Activated naive CD4-positive, alpha-beta T cell treated with anti-CD3 and anti-CD28 coated beads, Interleukin-2, amount 10 ng/mL, durations not matched to agents 7 days and 5 days (primary cell): ENCODE measurements at regions not wholly inside any gene's neighbourhood (a gene's known extent, or its start where the extent isn't known, plus 50 kb on each side); places are given as distances from the start of the nearest gene placed in this dataset.

Source experiments
- CTCF ChIA-PET: fragments of 350-600 bp; sonication (Branson Sonifier 250); formaldehyde crosslinking; loops from one replicate; lab custom pipeline; 2021; ENCODE audit warnings: antibody characterized with exemption; lab: Charles Lee
- DNase-seq: peaks from one replicate; pipeline ENCODE4 v3.0.0-alpha.2; 2020
- H3K27ac Mint-ChIP-seq: one replicate; pipeline ENCODE4 v1.8.0; 2021; ENCODE audit warnings: mild to moderate bottlenecking, moderate library complexity, mixed read lengths
- H3K27me3 Mint-ChIP-seq: one replicate; pipeline ENCODE4 v1.8.0; 2021; ENCODE audit warnings: mild to moderate bottlenecking, mixed read lengths
- H3K36me3 Mint-ChIP-seq: one replicate; pipeline ENCODE4 v1.8.0; 2021; ENCODE audit warnings: mixed read lengths
- H3K4me1 Mint-ChIP-seq: one replicate; pipeline ENCODE4 v1.8.0; 2021; ENCODE audit warnings: mixed read lengths
- H3K4me3 Mint-ChIP-seq: one replicate; pipeline ENCODE4 v1.8.0; 2021; ENCODE audit warnings: mild to moderate bottlenecking, moderate library complexity, mixed read lengths
- H3K9me3 Mint-ChIP-seq: one replicate; pipeline ENCODE4 v1.8.0; 2021; ENCODE audit warnings: mixed read lengths

GRCh38 chr1:79133774-79134364, 127.3 kb upstream of the ADGRL4 start:
- no peak overlapping the region for H3K27ac Mint-ChIP-seq
- no peaks in the 10 kb centered on the region for H3K9me3 Mint-ChIP-seq
- CTCF ChIA-PET: no interaction called here
- no peaks in the 10 kb centered on the region for H3K27me3 Mint-ChIP-seq
- DNase-seq: no peak
- H3K36me3 Mint-ChIP-seq: no peaks in the 10 kb centered on the region
- no peak overlapping the region for H3K4me3 Mint-ChIP-seq
- H3K4me1 Mint-ChIP-seq: no peaks in the 10 kb centered on the region

- Mint-ChIP-seq H3K4me3 (no peak overlapping the region), H3K27ac (no peak overlapping the region), H3K9me3 (no peaks in the 10 kb centered on the region), H3K36me3 (no peaks in the 10 kb centered on the region), H3K27me3 (no peaks in the 10 kb centered on the region), H3K4me1 (no peaks in the 10 kb centered on the region)
- DNase-seq: no peak
- CTCF ChIA-PET: no interaction called here
Measured at GRCh38 chr1:79131626-79132025, 125.1 kb upstream of the ADGRL4 start.

GRCh38 chr1:79129914-79130313, 123.4 kb upstream of the ADGRL4 start:
- Mint-ChIP-seq H3K9me3 (no peaks in the 10 kb centered on the region), H3K36me3 (no peaks in the 10 kb centered on the region), H3K27me3 (no peaks in the 10 kb centered on the region), H3K4me1 (no peaks in the 10 kb centered on the region), H3K4me3 (no peak overlapping the region), H3K27ac (no peak overlapping the region)
- CTCF ChIA-PET: no interaction called here
- DNase-seq: no peak

GRCh38 chr1:79128722-79129121, 122.2 kb upstream of the ADGRL4 start:
- no peak for DNase-seq
- Mint-ChIP-seq H3K9me3 (no peaks in the 10 kb centered on the region), H3K4me3 (no peak overlapping the region), H3K27me3 (no peaks in the 10 kb centered on the region), H3K36me3 (no peaks in the 10 kb centered on the region), H3K4me1 (no peaks in the 10 kb centered on the region), H3K27ac (no peak overlapping the region)
- CTCF ChIA-PET: no interaction called here

GRCh38 chr1:79124756-79125155, 118.2 kb upstream of the ADGRL4 start:
- Mint-ChIP-seq H3K27me3 (no peaks in the 10 kb centered on the region), H3K36me3 (no peaks in the 10 kb centered on the region), H3K27ac (no peak overlapping the region), H3K9me3 (no peaks in the 10 kb centered on the region), H3K4me3 (no peak overlapping the region), H3K4me1 (no peaks in the 10 kb centered on the region)
- DNase-seq: no peak
- CTCF ChIA-PET: no interaction called here

- no peak for DNase-seq
- Mint-ChIP-seq H3K36me3 (no peaks in the 10 kb centered on the region), H3K9me3 (no peaks in the 10 kb centered on the region), H3K27me3 (no peaks in the 10 kb centered on the region), H3K27ac (no peak overlapping the region), H3K4me3 (no peak overlapping the region), H3K4me1 (no peaks in the 10 kb centered on the region)
- CTCF ChIA-PET: no interaction called here
Measured at GRCh38 chr1:79122521-79122920, 116.0 kb upstream of the ADGRL4 start.

- no peak overlapping the region for H3K27ac Mint-ChIP-seq
- no peak for DNase-seq
- no peak overlapping the region for H3K4me3 Mint-ChIP-seq
- no peaks in the 10 kb centered on the region for H3K27me3 Mint-ChIP-seq
- CTCF ChIA-PET: no interaction called here
- H3K9me3 Mint-ChIP-seq: peaks cover 6% of the 10 kb centered on the region
- no peaks in the 10 kb centered on the region for H3K36me3 Mint-ChIP-seq
- no peaks in the 10 kb centered on the region for H3K4me1 Mint-ChIP-seq
Measured at GRCh38 chr1:79117376-79117775, 110.8 kb upstream of the ADGRL4 start.

GRCh38 chr1:79113836-79114235, 107.3 kb upstream of the ADGRL4 start:
- Mint-ChIP-seq H3K27ac (no peak overlapping the region), H3K4me1 (no peaks in the 10 kb centered on the region)
- CTCF ChIA-PET: no interaction called here

GRCh38 chr1:79110749-79111148, 104.2 kb upstream of the ADGRL4 start:
- Mint-ChIP-seq H3K27ac (no peak overlapping the region), H3K27me3 (no peaks in the 10 kb centered on the region), H3K36me3 (no peaks in the 10 kb centered on the region), H3K4me1 (no peaks in the 10 kb centered on the region), H3K4me3 (no peak overlapping the region), H3K9me3 (peaks cover 8% of the 10 kb centered on the region)
- CTCF ChIA-PET: no interaction called here
- no peak for DNase-seq

More at GRCh38 chr1:79113836-79114235, 107.3 kb upstream of the ADGRL4 start:
- Mint-ChIP-seq H3K9me3 (peaks cover 6% of the 10 kb centered on the region), H3K27me3 (no peaks in the 10 kb centered on the region), H3K36me3 (no peaks in the 10 kb centered on the region), H3K4me3 (no peak overlapping the region)
- DNase-seq: no peak

GRCh38 chr1:79109445-79109844, 102.9 kb upstream of the ADGRL4 start:
- Mint-ChIP-seq H3K27me3 (no peaks in the 10 kb centered on the region), H3K4me3 (no peak overlapping the region), H3K4me1 (no peaks in the 10 kb centered on the region), H3K36me3 (no peaks in the 10 kb centered on the region), H3K9me3 (peaks cover 9% of the 10 kb centered on the region), H3K27ac (no peak overlapping the region)
- no peak for DNase-seq
- CTCF ChIA-PET: no interaction called here

GRCh38 chr1:79105500-79105899, 99.0 kb upstream of the ADGRL4 start:
- H3K4me1 Mint-ChIP-seq: no peaks in the 10 kb centered on the region
- peaks cover 5% of the 10 kb centered on the region for H3K9me3 Mint-ChIP-seq
- no peak overlapping the region for H3K4me3 Mint-ChIP-seq
- DNase-seq: no peak
- no peak overlapping the region for H3K27ac Mint-ChIP-seq
- CTCF ChIA-PET: no interaction called here
- H3K27me3 Mint-ChIP-seq: no peaks in the 10 kb centered on the region
- no peaks in the 10 kb centered on the region for H3K36me3 Mint-ChIP-seq

GRCh38 chr1:79104617-79105016, 98.1 kb upstream of the ADGRL4 start:
- CTCF ChIA-PET: interaction anchor here (0.6 kb wide), 1 partner anchor 265 kb away, joined by 3 read pairs; no protein-coding TSS in a partner anchor

GRCh38 chr1:79100385-79100784, 93.9 kb upstream of the ADGRL4 start:
- CTCF ChIA-PET: no interaction called here
- peaks cover 3% of the 10 kb centered on the region for H3K9me3 Mint-ChIP-seq
- H3K4me3 Mint-ChIP-seq: no peak overlapping the region
- H3K27me3 Mint-ChIP-seq: no peaks in the 10 kb centered on the region
- no peaks in the 10 kb centered on the region for H3K36me3 Mint-ChIP-seq
- DNase-seq: no peak
- no peaks in the 10 kb centered on the region for H3K4me1 Mint-ChIP-seq
- H3K27ac Mint-ChIP-seq: no peak overlapping the region

More at GRCh38 chr1:79104617-79105016, 98.1 kb upstream of the ADGRL4 start:
- no peak for DNase-seq
- H3K27ac Mint-ChIP-seq: no peak overlapping the region
- H3K4me3 Mint-ChIP-seq: no peak overlapping the region
- no peaks in the 10 kb centered on the region for H3K4me1 Mint-ChIP-seq
- H3K9me3 Mint-ChIP-seq: peaks cover 5% of the 10 kb centered on the region
- H3K27me3 Mint-ChIP-seq: no peaks in the 10 kb centered on the region
- H3K36me3 Mint-ChIP-seq: no peaks in the 10 kb centered on the region

GRCh38 chr1:79090985-79091384, 84.5 kb upstream of the ADGRL4 start:
- Mint-ChIP-seq H3K27me3 (no peaks in the 10 kb centered on the region), H3K4me1 (no peaks in the 10 kb centered on the region), H3K36me3 (no peaks in the 10 kb centered on the region), H3K9me3 (no peaks in the 10 kb centered on the region), H3K27ac (no peak overlapping the region), H3K4me3 (no peak overlapping the region)
- CTCF ChIA-PET: no interaction called here
- no peak for DNase-seq

- no peaks in the 10 kb centered on the region for H3K9me3 Mint-ChIP-seq
- no peaks in the 10 kb centered on the region for H3K36me3 Mint-ChIP-seq
- DNase-seq: no peak
- H3K27me3 Mint-ChIP-seq: no peaks in the 10 kb centered on the region
- no peak overlapping the region for H3K4me3 Mint-ChIP-seq
- CTCF ChIA-PET: no interaction called here
- no peak overlapping the region for H3K27ac Mint-ChIP-seq
- H3K4me1 Mint-ChIP-seq: no peaks in the 10 kb centered on the region
Measured at GRCh38 chr1:79089946-79090345, 83.4 kb upstream of the ADGRL4 start.

GRCh38 chr1:79082233-79082632, 75.7 kb upstream of the ADGRL4 start:
- CTCF ChIA-PET: no interaction called here
- no peaks in the 10 kb centered on the region for H3K9me3 Mint-ChIP-seq
- no peaks in the 10 kb centered on the region for H3K36me3 Mint-ChIP-seq
- H3K4me3 Mint-ChIP-seq: no peak overlapping the region
- H3K27me3 Mint-ChIP-seq: no peaks in the 10 kb centered on the region
- no peak for DNase-seq
- no peaks in the 10 kb centered on the region for H3K4me1 Mint-ChIP-seq
- no peak overlapping the region for H3K27ac Mint-ChIP-seq
